ENCODE measurements at regions not wholly inside any gene's neighbourhood (a gene's known extent, or its start where the extent isn't known, plus 50 kb on each side); places are given as distances from the start of the nearest gene placed in this dataset.

- H3K9me3 ChIP-seq, result no peaks in the 10 kb centered on the region
- DNase-seq (ENCODE audit: extremely low spot score), result no peak
- TF ChIP-seq CTCF (IDR thresholded peaks at IDR 0.05) (no peak), EP300 (IDR thresholded peaks at IDR 0.05) (no peak), POLR2AphosphoS5 (IDR thresholded peaks at IDR 0.05) (no peak), POLR2A (IDR thresholded peaks at IDR 0.05; ENCODE audit: low read depth) (no peak)
- 83% methylated on average over 2 of the region's 2 CpGs for WGBS
- no peak overlapping the region for H3K27ac ChIP-seq (replicated peaks in 1 of 4)
- intact Hi-C loops (cut with DNase I), result no loop called here
- H3K4me3 ChIP-seq, result no peak overlapping the region
- no peaks in the 10 kb centered on the region for H3K27me3 ChIP-seq
- H3K4me1 ChIP-seq, result no peaks in the 10 kb centered on the region
- H3K36me3 ChIP-seq, result no peaks in the 10 kb centered on the region
Measured at GRCh38 chr1:14320518-14320917, 278.0 kb upstream of the KAZN start.

GRCh38 chr1:14320986-14321385 lies 277.5 kb upstream of the KAZN start:
- H3K27me3 ChIP-seq, result no peaks in the 10 kb centered on the region
- TF ChIP-seq POLR2AphosphoS5 (IDR thresholded peaks at IDR 0.05) (no peak), CTCF (IDR thresholded peaks at IDR 0.05) (no peak), EP300 (IDR thresholded peaks at IDR 0.05) (no peak), POLR2A (IDR thresholded peaks at IDR 0.05; ENCODE audit: low read depth) (no peak)
- no peak overlapping the region for H3K4me3 ChIP-seq
- no peak overlapping the region for H3K27ac ChIP-seq (replicated peaks in 1 of 4)
- H3K36me3 ChIP-seq, result no peaks in the 10 kb centered on the region
- DNase-seq (ENCODE audit: extremely low spot score), result no peak
- H3K9me3 ChIP-seq, result no peaks in the 10 kb centered on the region
- H3K4me1 ChIP-seq, result no peaks in the 10 kb centered on the region
- WGBS, result 85% methylated on average over 8 of the region's 8 CpGs
- intact Hi-C loops (cut with DNase I), result no loop called here

GRCh38 chr1:14321422-14321821 lies 277.1 kb upstream of the KAZN start:
- 48% methylated on average over 1 of the region's 1 CpG for WGBS
- no peak for DNase-seq (ENCODE audit: extremely low spot score)
- Histone ChIP-seq H3K27ac (replicated peaks in 1 of 4) (no peak overlapping the region), H3K36me3 (no peaks in the 10 kb centered on the region), H3K27me3 (no peaks in the 10 kb centered on the region), H3K9me3 (no peaks in the 10 kb centered on the region), H3K4me3 (no peak overlapping the region), H3K4me1 (no peaks in the 10 kb centered on the region)
- no peak for TF ChIP-seq CTCF (IDR thresholded peaks at IDR 0.05)
- no peak for TF ChIP-seq EP300 (IDR thresholded peaks at IDR 0.05)
- no peak for TF ChIP-seq POLR2AphosphoS5 (IDR thresholded peaks at IDR 0.05)
- intact Hi-C loops (cut with DNase I), result no loop called here

- TF ChIP-seq POLR2AphosphoS5 (IDR thresholded peaks at IDR 0.05) (no peak), CTCF (IDR thresholded peaks at IDR 0.05) (no peak), EP300 (IDR thresholded peaks at IDR 0.05) (no peak), POLR2A (IDR thresholded peaks at IDR 0.05; ENCODE audit: low read depth) (no peak)
- no peak overlapping the region for H3K4me3 ChIP-seq
- 58% methylated on average over 2 of the region's 2 CpGs for WGBS
Measured at GRCh38 chr1:14323568-14324247, 274.8 kb upstream of the KAZN start.

GRCh38 chr1:14324248-14324630 lies 274.2 kb upstream of the KAZN start:
- Histone ChIP-seq H3K36me3 (no peaks in the 10 kb centered on the region), H3K27me3 (no peaks in the 10 kb centered on the region), H3K27ac (replicated peaks in 1 of 4) (no peak overlapping the region), H3K9me3 (no peaks in the 10 kb centered on the region), H3K4me3 (no peak overlapping the region), H3K4me1 (no peaks in the 10 kb centered on the region)
- 46% methylated on average over 2 of the region's 2 CpGs for WGBS
- intact Hi-C loops (cut with DNase I), result no loop called here
- TF ChIP-seq POLR2A (IDR thresholded peaks at IDR 0.05; ENCODE audit: low read depth) (no peak), POLR2AphosphoS5 (IDR thresholded peaks at IDR 0.05) (no peak), EP300 (IDR thresholded peaks at IDR 0.05) (no peak), CTCF (IDR thresholded peaks at IDR 0.05) (no peak)
- DNase-seq (ENCODE audit: extremely low spot score), result no peak

More at GRCh38 chr1:14323568-14324247, 274.8 kb upstream of the KAZN start:
- no peaks in the 10 kb centered on the region for H3K36me3 ChIP-seq
- intact Hi-C loops (cut with DNase I), result no loop called here
- H3K27ac ChIP-seq (replicated peaks in 1 of 4), result no peak overlapping the region
- no peaks in the 10 kb centered on the region for H3K27me3 ChIP-seq
- no peak for DNase-seq (ENCODE audit: extremely low spot score)
- no peaks in the 10 kb centered on the region for H3K9me3 ChIP-seq
- H3K4me1 ChIP-seq, result no peaks in the 10 kb centered on the region
